HG02571 (cell line): ENCODE measurements at regions not wholly inside any gene's neighbourhood (a gene's known extent, or its start where the extent isn't known, plus 50 kb on each side); places are given as distances from the start of the nearest gene placed in this dataset.

ENCODE experiments used
- ATAC-seq: cut with Tn5 transposase; IDR thresholded peaks from one replicate; pipeline ENCODE4 v1.9.1; 2021; ENCODE audit warnings: mild to moderate bottlenecking, moderate library complexity; ENCODE audit not compliant: unreplicated experiment

GRCh38 chr11:128116447-128116846, 470.9 kb downstream of the ETS1 start:
- no peak for ATAC-seq

- ATAC-seq = no peak
Measured at GRCh38 chr11:128105950-128106349, 481.4 kb downstream of the ETS1 start.

GRCh38 chr11:128105511-128105910, 481.8 kb downstream of the ETS1 start:
- ATAC-seq = no peak

GRCh38 chr11:128103278-128103873, 484.0 kb downstream of the ETS1 start:
- ATAC-seq = no peak

- ATAC-seq = no peak
Measured at GRCh38 chr11:128098781-128099180, 488.6 kb downstream of the ETS1 start.

GRCh38 chr11:128095466-128095981, 491.8 kb downstream of the ETS1 start:
- no peak for ATAC-seq

- no peak for ATAC-seq
Measured at GRCh38 chr11:128093689-128094088, 493.7 kb downstream of the ETS1 start.

GRCh38 chr11:128089962-128090361, 497.4 kb downstream of the ETS1 start:
- no peak for ATAC-seq

GRCh38 chr11:128086794-128087193, 500.6 kb downstream of the ETS1 start:
- no peak for ATAC-seq

- ATAC-seq = no peak
Measured at GRCh38 chr11:128085276-128085675, 502.1 kb downstream of the ETS1 start.

- no peak for ATAC-seq
Measured at GRCh38 chr11:128082574-128082973, 504.8 kb downstream of the ETS1 start.

GRCh38 chr11:128069665-128070064, 517.7 kb downstream of the ETS1 start:
- no peak for ATAC-seq

- ATAC-seq = no peak
Measured at GRCh38 chr11:128067780-128068179, 519.6 kb downstream of the ETS1 start.

GRCh38 chr11:128066399-128066798, 521.0 kb downstream of the ETS1 start:
- no peak for ATAC-seq

GRCh38 chr11:128061281-128061871, 526.0 kb downstream of the ETS1 start:
- no peak for ATAC-seq

GRCh38 chr11:128058580-128059208, 528.7 kb downstream of the ETS1 start:
- ATAC-seq = no peak

GRCh38 chr11:128057786-128058395, 529.5 kb downstream of the ETS1 start:
- ATAC-seq = no peak

- no peak for ATAC-seq
Measured at GRCh38 chr11:128055576-128056217, 531.7 kb downstream of the ETS1 start.

GRCh38 chr11:128053981-128054931, 533.1 kb downstream of the ETS1 start:
- peak; percentile 64 for ATAC-seq
